SK-N-SH (cell line): ENCODE measurements at regions not wholly inside any gene's neighbourhood (a gene's known extent, or its start where the extent isn't known, plus 50 kb on each side); places are given as distances from the start of the nearest gene placed in this dataset.

Experiments used
- NFIC ChIP-seq: IDR thresholded peaks from 2 replicates; pipeline ENCODE4 v1.4.0; 2012; ENCODE audit warnings: borderline replicate concordance
- POLR2AphosphoS5 ChIP-seq: IDR thresholded peaks from 2 replicates; pipeline ENCODE4 v1.6.1; 2012; ENCODE audit warnings: low read depth, low read length
- SIN3A ChIP-seq: IDR thresholded peaks from 2 replicates; pipeline ENCODE4 v1.6.1; 2012; ENCODE audit warnings: low read depth, mild to moderate bottlenecking, low read length, moderate library complexity, borderline replicate concordance
- YY1 ChIP-seq: IDR thresholded peaks from 2 replicates; pipeline ENCODE4 v1.4.0; 2012; ENCODE audit warnings: low read depth, mild to moderate bottlenecking
- TF ChIP-seq, protein P1 (sequence below): fragments of 200-600 bp; sonication (generic); IDR thresholded peaks from 2 replicates; pipeline ENCODE4 v1.6.1; 2017; ENCODE audit warnings: antibody characterized with exemption, mild to moderate bottlenecking, moderate library complexity

DNA sequence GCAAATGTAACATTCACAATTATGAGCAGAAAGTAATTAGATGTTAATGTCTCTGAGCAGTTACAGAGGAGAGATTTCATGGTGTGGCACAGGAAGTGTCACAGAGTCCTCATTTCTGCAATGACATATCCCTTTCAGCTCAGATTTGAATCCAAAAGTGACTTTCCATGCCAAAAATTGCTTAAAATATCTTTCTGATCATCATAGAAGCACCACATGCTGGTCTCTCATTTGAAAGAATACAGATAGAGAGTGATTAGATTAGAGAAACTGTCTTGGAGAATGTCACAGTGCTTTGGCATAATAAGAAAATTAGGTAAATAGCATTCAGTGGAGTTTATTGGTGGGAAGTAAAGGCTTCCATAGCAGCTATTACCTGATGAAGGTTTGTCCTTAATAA, 383.4 kb upstream of the CDH2 start:
- TF ChIP-seq, protein P1, sequence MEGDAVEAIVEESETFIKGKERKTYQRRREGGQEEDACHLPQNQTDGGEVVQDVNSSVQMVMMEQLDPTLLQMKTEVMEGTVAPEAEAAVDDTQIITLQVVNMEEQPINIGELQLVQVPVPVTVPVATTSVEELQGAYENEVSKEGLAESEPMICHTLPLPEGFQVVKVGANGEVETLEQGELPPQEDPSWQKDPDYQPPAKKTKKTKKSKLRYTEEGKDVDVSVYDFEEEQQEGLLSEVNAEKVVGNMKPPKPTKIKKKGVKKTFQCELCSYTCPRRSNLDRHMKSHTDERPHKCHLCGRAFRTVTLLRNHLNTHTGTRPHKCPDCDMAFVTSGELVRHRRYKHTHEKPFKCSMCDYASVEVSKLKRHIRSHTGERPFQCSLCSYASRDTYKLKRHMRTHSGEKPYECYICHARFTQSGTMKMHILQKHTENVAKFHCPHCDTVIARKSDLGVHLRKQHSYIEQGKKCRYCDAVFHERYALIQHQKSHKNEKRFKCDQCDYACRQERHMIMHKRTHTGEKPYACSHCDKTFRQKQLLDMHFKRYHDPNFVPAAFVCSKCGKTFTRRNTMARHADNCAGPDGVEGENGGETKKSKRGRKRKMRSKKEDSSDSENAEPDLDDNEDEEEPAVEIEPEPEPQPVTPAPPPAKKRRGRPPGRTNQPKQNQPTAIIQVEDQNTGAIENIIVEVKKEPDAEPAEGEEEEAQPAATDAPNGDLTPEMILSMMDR = no peak
- TF ChIP-seq SIN3A = no peak
- no peak for TF ChIP-seq POLR2AphosphoS5
- no peak for TF ChIP-seq YY1
- TF ChIP-seq NFIC = no peak
